PC-9 (cell line): ENCODE measurements at regions not wholly inside any gene's neighbourhood (a gene's known extent, or its start where the extent isn't known, plus 50 kb on each side); places are given as distances from the start of the nearest gene placed in this dataset.
"Not testable (repeated sequence)": the region's sequence is repeated elsewhere in the genome, so short reads cannot be mapped to it uniquely, and the experiment has no call there.

ENCODE experiments used
- BruUV-seq: library from RNA; stranded (reverse); fragments of 400-500 nt; replicated peaks from 2 replicates; lab custom pipeline; 2021; lab: Mats Ljungman, UMichigan
- CTCF ChIA-PET: fragments of 300-600 bp; sonication (Branson Sonifier 250); formaldehyde crosslinking; loops from one replicate; lab custom pipeline; 2022; ENCODE audit warnings: antibody characterized with exemption; lab: Charles Lee
- POLR2A ChIA-PET: fragments of 300-600 bp; sonication (Branson Sonifier 250); formaldehyde crosslinking; loops from one replicate; lab custom pipeline; 2022; ENCODE audit warnings: antibody characterized with exemption; ENCODE audit not compliant: unreplicated experiment; lab: Charles Lee
- DNase-seq, 2 experiments: peaks; one replicate each; pipeline versions ENCODE4 v3.0.0 to v3.0.0-alpha.2; 2015 to 2022; ENCODE audit warnings: mixed read lengths in 1 of 2
- H2AFZ ChIP-seq: fragments of 200-600 bp; sonication (generic); 2 replicates; pipeline ENCODE4 v1.8.1; 2017; ENCODE audit warnings: antibody characterized with exemption
- H3F3A ChIP-seq: fragments of 200-600 bp; sonication (generic); 2 replicates; pipeline ENCODE4 v1.8.1; 2017; ENCODE audit warnings: antibody characterized with exemption, mild to moderate bottlenecking, low read depth; ENCODE audit not compliant: insufficient read depth
- H3K27ac ChIP-seq: fragments of 200-600 bp; sonication (generic); 2 replicates; pipeline ENCODE4 v1.6.1; 2016; ENCODE audit warnings: mixed run types
- H3K27me3 ChIP-seq: fragments of 200-600 bp; sonication (generic); 2 replicates; pipeline ENCODE4 v1.6.1; 2016; ENCODE audit warnings: low read depth, mixed run types; ENCODE audit not compliant: insufficient read depth
- H3K36me3 ChIP-seq: fragments of 200-600 bp; sonication (generic); 2 replicates; pipeline ENCODE4 v1.6.1; 2016; ENCODE audit warnings: low read depth, mixed run types
- H3K4me1 ChIP-seq: fragments of 200-600 bp; sonication (generic); replicated peaks from 2 replicates; pipeline ENCODE4 v1.6.1; 2016; ENCODE audit warnings: mixed run types; ENCODE audit not compliant: insufficient read depth
- H3K4me2 ChIP-seq: fragments of 200-600 bp; sonication (generic); 2 replicates; pipeline ENCODE4 v1.6.1; 2017; ENCODE audit warnings: mixed run types
- H3K4me3 ChIP-seq: fragments of 200-600 bp; sonication (generic); 2 replicates; pipeline ENCODE4 v1.6.1; 2016; ENCODE audit warnings: mixed run types
- H3K79me2 ChIP-seq: fragments of 200-600 bp; sonication (generic); 2 replicates; pipeline ENCODE4 v1.6.1; 2017; ENCODE audit warnings: low read depth, mixed run types
- H3K9me2 ChIP-seq: fragments of 200-600 bp; sonication (generic); 2 replicates; pipeline ENCODE4 v1.8.1; 2017; ENCODE audit warnings: mild to moderate bottlenecking; ENCODE audit not compliant: insufficient read depth
- H3K9me3 ChIP-seq: fragments of 200-600 bp; sonication (generic); 2 replicates; pipeline ENCODE4 v1.8.1; 2016; ENCODE audit warnings: low read depth; ENCODE audit not compliant: insufficient read depth
- H4K20me1 ChIP-seq: fragments of 200-600 bp; sonication (generic); 2 replicates; pipeline ENCODE4 v1.8.1; 2017; ENCODE audit not compliant: insufficient read depth
- CTCF ChIP-seq: fragments of 200-600 bp; sonication (generic); conservative IDR thresholded peaks from 2 replicates; pipeline ENCODE4 v1.6.1; 2017; ENCODE audit warnings: mixed run types, antibody characterized with exemption, mild to moderate bottlenecking, moderate library complexity
- EZH2 ChIP-seq: fragments of 200-600 bp; sonication (generic); IDR thresholded peaks from 2 replicates; pipeline ENCODE4 v1.8.0; 2017; ENCODE audit warnings: antibody characterized with exemption, low read depth
- intact Hi-C: fragments of 100-400 bp; cut with micrococcal nuclease; formaldehyde crosslinking; loops from one replicate; pipeline ENCODE4 v1.10.0; 2022; ENCODE audit not compliant: unreplicated experiment

GRCh38 chr2:132279930-132280615, 118.3 kb upstream of the ANKRD30BL start:
- Histone ChIP-seq H3K36me3 (no peaks in the 10 kb centered on the region), H3K4me3 (no peak overlapping the region), H3K27me3 (peaks cover 21% of the 10 kb centered on the region), H2AFZ (no peak overlapping the region), H3K79me2 (no peaks in the 10 kb centered on the region), H3K4me1 (no peaks in the 10 kb centered on the region), H3K27ac (no peak overlapping the region), H3K4me2 (no peak overlapping the region), H3K9me3 (no peaks in the 10 kb centered on the region), H4K20me1 (no peaks in the 10 kb centered on the region), H3F3A (no peaks in the 10 kb centered on the region), H3K9me2 (no peaks in the 10 kb centered on the region)
- intact Hi-C loops: no loop called here
- TF ChIP-seq EZH2: no peak
- TF ChIP-seq CTCF: no peak
- POLR2A ChIA-PET: no interaction called here
- no peak for DNase-seq
- no TSS peak for BruUV-seq
- CTCF ChIA-PET: no interaction called here

- no peaks in the 10 kb centered on the region for H3K4me1 ChIP-seq
Measured at GRCh38 chr2:132280912-132281311, 119.2 kb upstream of the ANKRD30BL start.

GRCh38 chr2:132282104-132282503, 120.4 kb upstream of the ANKRD30BL start:
- H3K4me2 ChIP-seq, H3K9me3 ChIP-seq, H3K36me3 ChIP-seq, DNase-seq, H3K9me2 ChIP-seq, H3K79me2 ChIP-seq, H4K20me1 ChIP-seq, BruUV-seq, H2AFZ ChIP-seq, intact Hi-C loops, CTCF ChIA-PET, H3K4me1 ChIP-seq, H3F3A ChIP-seq, POLR2A ChIA-PET, H3K27ac ChIP-seq, H3K4me3 ChIP-seq: not testable (repeated sequence)
- H3K27me3 ChIP-seq: peaks cover 32% of the 10 kb centered on the region

More at GRCh38 chr2:132280912-132281311, 119.2 kb upstream of the ANKRD30BL start:
- Histone ChIP-seq H3K27ac (no peak overlapping the region), H3F3A (no peaks in the 10 kb centered on the region), H3K9me2 (no peaks in the 10 kb centered on the region), H4K20me1 (no peaks in the 10 kb centered on the region), H3K79me2 (no peaks in the 10 kb centered on the region), H3K9me3 (no peaks in the 10 kb centered on the region), H2AFZ (no peak overlapping the region), H3K27me3 (peaks cover 30% of the 10 kb centered on the region), H3K4me3 (no peak overlapping the region), H3K4me2 (no peak overlapping the region), H3K36me3 (no peaks in the 10 kb centered on the region)
- no TSS peak for BruUV-seq
- intact Hi-C loops: no loop called here
- no peak for TF ChIP-seq CTCF
- no peak for TF ChIP-seq EZH2
- DNase-seq: no peak
- CTCF ChIA-PET: no interaction called here
- POLR2A ChIA-PET: no interaction called here

- no peaks in the 10 kb centered on the region for H3K79me2 ChIP-seq
- BruUV-seq: no TSS peak
- no peaks in the 10 kb centered on the region for H3K36me3 ChIP-seq
- POLR2A ChIA-PET: no interaction called here
- H3K4me3 ChIP-seq: no peak overlapping the region
- peaks cover 36% of the 10 kb centered on the region for H3K27me3 ChIP-seq
- no peak for DNase-seq
- H3K9me3 ChIP-seq: no peaks in the 10 kb centered on the region
- H3K27ac ChIP-seq: no peak overlapping the region
- H3K4me2 ChIP-seq: no peak overlapping the region
- H3K4me1 ChIP-seq: no peaks in the 10 kb centered on the region
- no peaks in the 10 kb centered on the region for H3K9me2 ChIP-seq
- H4K20me1 ChIP-seq: no peaks in the 10 kb centered on the region
- H3F3A ChIP-seq: no peaks in the 10 kb centered on the region
- intact Hi-C loops: no loop called here
- TF ChIP-seq EZH2 (no peak), CTCF (no peak)
- no peak overlapping the region for H2AFZ ChIP-seq
- CTCF ChIA-PET: no interaction called here
Measured at GRCh38 chr2:132282911-132283310, 121.2 kb upstream of the ANKRD30BL start.

GRCh38 chr2:132286289-132286911, 124.6 kb upstream of the ANKRD30BL start:
- BruUV-seq, POLR2A ChIA-PET, CTCF ChIA-PET: not testable (repeated sequence)

More at GRCh38 chr2:132286289-132286911, 124.6 kb upstream of the ANKRD30BL start:
- H3K4me1 ChIP-seq, H2AFZ ChIP-seq, H4K20me1 ChIP-seq, H3K9me3 ChIP-seq, H3K79me2 ChIP-seq, H3K36me3 ChIP-seq, H3F3A ChIP-seq, H3K4me2 ChIP-seq, H3K4me3 ChIP-seq, H3K9me2 ChIP-seq, DNase-seq, intact Hi-C loops, H3K27ac ChIP-seq: not testable (repeated sequence)
- H3K27me3 ChIP-seq: peaks cover 37% of the 10 kb centered on the region
